PC-3 (cell line): ENCODE measurements at regions not wholly inside any gene's neighbourhood (a gene's known extent, or its start where the extent isn't known, plus 50 kb on each side); places are given as distances from the start of the nearest gene placed in this dataset.

Experiments
- ATAC-seq: fragments of 200-7000 bp; cut with Tn5 transposase; 2 replicates; pipeline ENCODE4 v1.9.1; 2020; ENCODE audit warnings: mild to moderate bottlenecking, moderate library complexity
- BruUV-seq: library from RNA; stranded (reverse); fragments of 400-500 nt; replicated peaks from 2 replicates; lab custom pipeline; 2021; lab: Mats Ljungman, UMichigan
- CTCF ChIA-PET: fragments of 300-600 bp; sonication (Branson Sonifier 250); formaldehyde crosslinking; loops from one replicate; lab custom pipeline; 2022; ENCODE audit warnings: antibody characterized with exemption; lab: Charles Lee
- POLR2A ChIA-PET: fragments of 300-600 bp; sonication (Branson Sonifier 250); formaldehyde crosslinking; loops from one replicate; lab custom pipeline; 2022; ENCODE audit warnings: antibody characterized with exemption; ENCODE audit not compliant: unreplicated experiment; lab: Charles Lee
- DNase-seq: peaks from one replicate; pipeline ENCODE4 v3.0.0-alpha.2; 2015
- H2AFZ ChIP-seq: fragments of 300-600 bp; sonication (generic); 2 replicates; pipeline ENCODE4 v1.6.0; 2016; ENCODE audit warnings: antibody characterized with exemption, low read length
- H3F3A ChIP-seq: fragments of 300-600 bp; sonication (generic); one replicate; pipeline ENCODE4 v1.6.0; 2017; ENCODE audit warnings: antibody characterized with exemption, low read length, control low read depth, mild to moderate bottlenecking; ENCODE audit not compliant: unreplicated experiment
- H3K27ac ChIP-seq: fragments of 300-600 bp; sonication (generic); 2 replicates; pipeline ENCODE4 v1.5.1; 2016; ENCODE audit warnings: mild to moderate bottlenecking, low read length
- H3K27me3 ChIP-seq: fragments of 300-600 bp; sonication (generic); 2 replicates; pipeline ENCODE4 v1.6.1; 2016; ENCODE audit warnings: low read length, mixed read lengths
- H3K36me3 ChIP-seq: fragments of 300-600 bp; sonication (generic); 2 replicates; pipeline ENCODE4 v1.6.1; 2016; ENCODE audit warnings: low read depth, mixed run types, low read length, mixed read lengths
- H3K4me1 ChIP-seq: fragments of 300-600 bp; sonication (generic); 2 replicates; pipeline ENCODE4 v1.5.1; 2016; ENCODE audit warnings: low read length; ENCODE audit not compliant: insufficient read depth
- H3K4me2 ChIP-seq: fragments of 300-600 bp; sonication (generic); 2 replicates; pipeline ENCODE4 v1.6.0; 2016; ENCODE audit warnings: low read length
- H3K4me3 ChIP-seq: fragments of 300-600 bp; sonication (generic); 2 replicates; pipeline ENCODE4 v1.5.1; 2016; ENCODE audit warnings: mild to moderate bottlenecking, low read length, mixed read lengths
- H3K79me2 ChIP-seq: fragments of 300-600 bp; sonication (generic); 2 replicates; pipeline ENCODE4 v1.6.1; 2017; ENCODE audit warnings: low read length, mixed read lengths
- H3K9ac ChIP-seq: fragments of 300-600 bp; sonication (generic); 2 replicates; pipeline ENCODE4 v1.6.0; 2016; ENCODE audit warnings: mild to moderate bottlenecking, low read length
- H3K9me2 ChIP-seq: fragments of 300-600 bp; sonication (generic); replicated peaks from 2 replicates; pipeline ENCODE4 v1.6.1; 2016; ENCODE audit warnings: mixed run types, low read length, mixed read lengths
- H3K9me3 ChIP-seq: fragments of 300-600 bp; sonication (generic); 2 replicates; pipeline ENCODE4 v1.6.1; 2016; ENCODE audit warnings: low read length, mixed read lengths
- H4K20me1 ChIP-seq: fragments of 300-600 bp; sonication (generic); 2 replicates; pipeline ENCODE4 v1.6.1; 2016; ENCODE audit warnings: low read length, mixed read lengths
- CTCF ChIP-seq: fragments of 300-600 bp; sonication (generic); conservative IDR thresholded peaks from 2 replicates; pipeline ENCODE4 v1.5.1; 2017; ENCODE audit warnings: antibody characterized with exemption, low read depth, mild to moderate bottlenecking, low read length
- EZH2 ChIP-seq: fragments of 300-600 bp; sonication (generic); IDR thresholded peaks from one replicate; pipeline ENCODE4 v1.6.1; 2017; ENCODE audit warnings: antibody characterized with exemption, mild to moderate bottlenecking, low read length; ENCODE audit not compliant: unreplicated experiment
- EZH2phosphoT487 ChIP-seq: fragments of 300-600 bp; sonication (generic); IDR thresholded peaks from 2 replicates; pipeline ENCODE4 v1.6.1; 2018; ENCODE audit warnings: mild to moderate bottlenecking, antibody characterized with exemption, low read length, borderline replicate concordance
- intact Hi-C: fragments of 100-400 bp; cut with micrococcal nuclease; formaldehyde crosslinking; loops from 2 replicates; pipeline ENCODE4 v1.9.0; 2023

GRCh38 chr5:135655468-135655815 is 76.7 kb upstream of the CXCL14 start:
- POLR2A ChIA-PET: no interaction called here
- no peak for TF ChIP-seq EZH2
- TF ChIP-seq EZH2phosphoT487: no peak
- TF ChIP-seq CTCF: no peak
- H3K27me3 ChIP-seq: peaks cover 27% of the 10 kb centered on the region
- intact Hi-C loops: no loop called here
- BruUV-seq: no TSS peak
- no peaks in the 10 kb centered on the region for H3K9me2 ChIP-seq
- no peaks in the 10 kb centered on the region for H3K79me2 ChIP-seq
- no peaks in the 10 kb centered on the region for H3K9me3 ChIP-seq
- CTCF ChIA-PET: no interaction called here
- H3F3A ChIP-seq: no peaks in the 10 kb centered on the region
- ATAC-seq: no peak
- no peak overlapping the region for H3K4me2 ChIP-seq
- no peak overlapping the region for H3K4me3 ChIP-seq
- H2AFZ ChIP-seq: no peak overlapping the region
- no peaks in the 10 kb centered on the region for H3K36me3 ChIP-seq
- H4K20me1 ChIP-seq: no peaks in the 10 kb centered on the region
- no peak overlapping the region for H3K27ac ChIP-seq
- H3K4me1 ChIP-seq: no peaks in the 10 kb centered on the region
- DNase-seq: no peak
- no peak overlapping the region for H3K9ac ChIP-seq

- CTCF ChIA-PET: no interaction called here
- H3K9me3 ChIP-seq: no peaks in the 10 kb centered on the region
- H3K36me3 ChIP-seq: no peaks in the 10 kb centered on the region
- H4K20me1 ChIP-seq: no peaks in the 10 kb centered on the region
- H3K79me2 ChIP-seq: no peaks in the 10 kb centered on the region
- H3K4me1 ChIP-seq: no peaks in the 10 kb centered on the region
- no peak overlapping the region for H2AFZ ChIP-seq
- BruUV-seq: no TSS peak
- H3K9ac ChIP-seq: no peak overlapping the region
- H3K4me3 ChIP-seq: no peak overlapping the region
- H3K4me2 ChIP-seq: no peak overlapping the region
- TF ChIP-seq CTCF: no peak
- TF ChIP-seq EZH2phosphoT487: no peak
- TF ChIP-seq EZH2: no peak
- H3K9me2 ChIP-seq: no peaks in the 10 kb centered on the region
- H3K27me3 ChIP-seq: peaks cover 27% of the 10 kb centered on the region
- H3F3A ChIP-seq: no peaks in the 10 kb centered on the region
- intact Hi-C loops: no loop called here
- no peak overlapping the region for H3K27ac ChIP-seq
- ATAC-seq (no peak), DNase-seq (no peak)
- POLR2A ChIA-PET: no interaction called here
These were observed 76.1 kb upstream of the CXCL14 start for GRCh38 chr5:135654761-135655467.

- H3K9me3 ChIP-seq: no peaks in the 10 kb centered on the region
- H3K4me3 ChIP-seq: no peak overlapping the region
- H3K27ac ChIP-seq: no peak overlapping the region
- peak; percentile 62 for DNase-seq
- H3K4me1 ChIP-seq: no peaks in the 10 kb centered on the region
- no peaks in the 10 kb centered on the region for H3F3A ChIP-seq
- no peak for ATAC-seq
- no peak overlapping the region for H3K9ac ChIP-seq
- intact Hi-C loops: no loop called here
- no peak overlapping the region for H2AFZ ChIP-seq
- H3K9me2 ChIP-seq: no peaks in the 10 kb centered on the region
- BruUV-seq: no TSS peak
- TF ChIP-seq CTCF (no peak), EZH2 (no peak), EZH2phosphoT487 (no peak)
- ChIA-PET POLR2A (no interaction called here), CTCF (no interaction called here)
- no peak overlapping the region for H3K4me2 ChIP-seq
- peaks cover 27% of the 10 kb centered on the region for H3K27me3 ChIP-seq
- no peaks in the 10 kb centered on the region for H3K36me3 ChIP-seq
- no peaks in the 10 kb centered on the region for H4K20me1 ChIP-seq
- H3K79me2 ChIP-seq: no peaks in the 10 kb centered on the region
These were observed 72.4 kb upstream of the CXCL14 start for GRCh38 chr5:135651156-135651555.
